Kidney (tissue), 13 donors: ENCODE measurements at regions not wholly inside any gene's neighbourhood (a gene's known extent, or its start where the extent isn't known, plus 50 kb on each side); places are given as distances from the start of the nearest gene placed in this dataset.

Experiments used
- DNase-seq, 5 donors: peaks; one replicate each; pipeline ENCODE4 v3.0.0-alpha.2; 2013 to 2020
- FAIRE-seq: peaks from 2 replicates; lab custom pipeline; 2012; peaks lifted over from hg19 to GRCh38; lab: Jason Lieb, UNC
- H3K27ac ChIP-seq, 2 donors: one replicate each; pipeline ENCODE4 v1.7.0; 2013; ENCODE audit warnings: low read depth in 2 of 2, low read length in 2 of 2, inconsistent platforms in 1 of 2
- H3K27me3 ChIP-seq: one replicate; pipeline ENCODE4 v1.7.1; 2013; ENCODE audit warnings: low read length, inconsistent platforms; ENCODE audit not compliant: control insufficient read depth, insufficient read depth
- H3K36me3 ChIP-seq, 3 donors: one replicate each; pipeline versions ENCODE4 v1.7.0 to v1.7.1; 2013; ENCODE audit warnings: low read length in 3 of 3, control low read depth in 1 of 3, inconsistent platforms in 1 of 3; ENCODE audit not compliant: insufficient read depth in 3 of 3, control insufficient read depth in 2 of 3
- H3K4me1 ChIP-seq, 3 donors: one replicate each; pipeline versions ENCODE4 v1.7.0 to v1.7.1; 2013; ENCODE audit warnings: low read length in 3 of 3, inconsistent platforms in 1 of 3, low read depth in 1 of 3; ENCODE audit not compliant: control insufficient read depth in 2 of 3, insufficient read depth in 2 of 3
- H3K4me3 ChIP-seq, 3 donors: one replicate each; pipeline versions ENCODE4 v1.7.0 to v1.8.1; 2013; ENCODE audit warnings: low read length in 3 of 3, control low read depth in 1 of 3, inconsistent platforms in 1 of 3
- H3K9ac ChIP-seq, 3 donors: one replicate each; pipeline versions ENCODE4 v1.7.0 to v1.7.1; 2013; ENCODE audit warnings: low read length in 3 of 3, control low read depth in 1 of 3, inconsistent platforms in 1 of 3
- H3K9me3 ChIP-seq, 3 donors: one replicate each; pipeline versions ENCODE4 v1.7.0 to v1.7.1; 2013; ENCODE audit warnings: low read length in 3 of 3, control low read depth in 1 of 3, inconsistent platforms in 1 of 3; ENCODE audit not compliant: control insufficient read depth in 2 of 3, insufficient read depth in 1 of 3
- intact Hi-C: fragments of 100-400 bp; cut with DNase I; formaldehyde crosslinking; loops from one replicate; pipeline ENCODE4 v1.11.1; 2022
- TF ChIP-seq, protein P1 (sequence below): IDR thresholded peaks from 3 replicates; pipeline ENCODE4 v1.5.1; 2012; ENCODE audit warnings: mild to moderate bottlenecking, moderate library complexity, borderline replicate concordance; ENCODE audit not compliant: insufficient read depth; ENCODE audit errors: extremely low read depth
- donor health status: control.
- donor health status: control.
- donor health status: control.
- donor health status: control.
- donor health status: control.
- donor health status: DM: yes; HTN: yes; CAD: no.
- donor health status: Normal renal cell carcinoma (clear cell type).

DNA sequence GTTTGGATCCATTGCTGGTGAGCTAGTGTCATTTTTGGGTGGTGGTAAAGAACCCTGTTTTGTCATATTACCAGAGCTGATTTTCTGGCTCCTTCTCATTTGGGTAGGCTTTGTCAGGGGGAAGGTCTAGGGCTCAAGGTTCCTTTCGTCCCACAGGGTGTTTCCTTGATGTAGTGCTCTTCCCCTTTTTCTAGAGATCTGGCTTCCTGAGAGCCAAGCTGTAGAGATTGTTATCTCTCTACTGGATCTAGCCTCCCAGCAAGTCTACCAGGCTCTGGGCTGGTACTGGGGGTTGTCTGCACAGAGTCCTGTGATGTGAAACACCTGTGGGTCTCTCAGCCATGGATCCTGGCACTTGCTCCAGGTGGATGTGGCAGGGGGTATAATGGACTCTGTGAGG is 145.9 kb downstream of the HINT1 start:
- no peak overlapping the region for H3K9ac ChIP-seq
- no peaks in the 10 kb centered on the region for H3K9me3 ChIP-seq
- H3K27ac ChIP-seq = no peak overlapping the region
- no peak for FAIRE-seq
- H3K4me1 ChIP-seq = no peaks in the 10 kb centered on the region
- TF ChIP-seq, protein P1, sequence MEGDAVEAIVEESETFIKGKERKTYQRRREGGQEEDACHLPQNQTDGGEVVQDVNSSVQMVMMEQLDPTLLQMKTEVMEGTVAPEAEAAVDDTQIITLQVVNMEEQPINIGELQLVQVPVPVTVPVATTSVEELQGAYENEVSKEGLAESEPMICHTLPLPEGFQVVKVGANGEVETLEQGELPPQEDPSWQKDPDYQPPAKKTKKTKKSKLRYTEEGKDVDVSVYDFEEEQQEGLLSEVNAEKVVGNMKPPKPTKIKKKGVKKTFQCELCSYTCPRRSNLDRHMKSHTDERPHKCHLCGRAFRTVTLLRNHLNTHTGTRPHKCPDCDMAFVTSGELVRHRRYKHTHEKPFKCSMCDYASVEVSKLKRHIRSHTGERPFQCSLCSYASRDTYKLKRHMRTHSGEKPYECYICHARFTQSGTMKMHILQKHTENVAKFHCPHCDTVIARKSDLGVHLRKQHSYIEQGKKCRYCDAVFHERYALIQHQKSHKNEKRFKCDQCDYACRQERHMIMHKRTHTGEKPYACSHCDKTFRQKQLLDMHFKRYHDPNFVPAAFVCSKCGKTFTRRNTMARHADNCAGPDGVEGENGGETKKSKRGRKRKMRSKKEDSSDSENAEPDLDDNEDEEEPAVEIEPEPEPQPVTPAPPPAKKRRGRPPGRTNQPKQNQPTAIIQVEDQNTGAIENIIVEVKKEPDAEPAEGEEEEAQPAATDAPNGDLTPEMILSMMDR = no peak
- H3K4me3 ChIP-seq = no peak overlapping the region
- intact Hi-C loops = no loop called here
- H3K27me3 ChIP-seq = no peaks in the 10 kb centered on the region
- H3K36me3 ChIP-seq = no peaks in the 10 kb centered on the region
- DNase-seq = no peak

DNA sequence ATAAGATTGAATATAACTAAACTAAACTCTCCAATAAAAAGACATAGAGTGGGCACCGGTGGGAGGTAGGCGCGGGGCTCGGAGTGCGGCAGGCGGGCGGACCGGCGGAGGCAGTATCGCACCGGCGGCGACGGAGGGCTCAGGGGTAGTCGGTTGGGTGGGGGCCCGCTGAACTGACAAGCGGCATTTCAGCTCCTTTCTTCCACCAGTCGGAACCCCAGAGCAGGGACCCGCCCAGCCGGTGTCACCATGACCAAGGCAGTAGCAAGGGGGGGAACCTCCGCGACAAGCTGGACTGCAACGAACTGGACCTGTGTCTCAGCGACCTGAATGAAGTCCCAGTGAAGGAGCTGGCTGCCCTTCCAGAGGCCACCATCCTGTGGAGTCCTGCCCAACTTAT is 156.7 kb downstream of the HINT1 start:
- intact Hi-C loops = no loop called here
- TF ChIP-seq, protein P1 = no peak
- no peak for DNase-seq
- Histone ChIP-seq H3K9ac (no peak overlapping the region), H3K4me1 (no peaks in the 10 kb centered on the region), H3K36me3 (no peaks in the 10 kb centered on the region), H3K4me3 (no peak overlapping the region), H3K27me3 (no peaks in the 10 kb centered on the region), H3K27ac (no peak overlapping the region), H3K9me3 (no peaks in the 10 kb centered on the region)
- no peak for FAIRE-seq

DNA sequence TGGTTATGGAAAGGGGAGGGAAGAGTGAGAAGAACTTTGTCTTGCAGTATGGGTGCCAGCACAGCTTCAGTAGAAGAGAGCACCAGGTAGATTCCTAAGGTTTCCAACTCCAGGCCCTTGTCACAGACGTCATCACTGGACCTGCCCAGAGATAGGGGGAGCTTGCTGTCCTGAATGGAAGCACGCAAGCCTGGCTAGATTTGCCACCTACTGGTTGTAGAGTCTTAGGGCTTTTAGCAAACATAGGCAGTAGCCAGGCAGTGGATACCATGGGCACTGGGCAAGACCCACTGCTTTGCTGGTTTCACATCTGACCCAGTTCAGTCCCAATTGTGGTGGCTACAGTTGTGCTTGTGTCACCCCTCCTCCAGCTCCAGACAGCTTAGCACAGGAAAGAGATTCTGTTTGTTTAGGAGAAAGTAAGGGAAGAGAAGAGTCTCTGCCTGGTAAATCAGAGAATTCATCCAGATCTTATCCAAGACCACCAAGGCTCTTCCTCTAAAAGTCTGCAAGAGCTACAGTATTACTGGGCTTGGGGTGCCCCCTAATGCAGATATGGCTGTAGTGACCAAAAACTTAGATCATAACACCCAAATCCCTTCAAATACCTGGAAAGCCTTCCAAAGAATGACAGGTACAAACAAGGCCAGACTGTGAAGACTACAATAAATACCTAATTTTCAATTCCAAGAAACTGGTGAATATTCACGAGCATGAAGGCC is 158.9 kb downstream of the HINT1 start:
- H3K27ac ChIP-seq = no peak overlapping the region
- intact Hi-C loops = no loop called here
- H3K36me3 ChIP-seq = no peaks in the 10 kb centered on the region
- no peak overlapping the region for H3K9ac ChIP-seq
- no peak for FAIRE-seq
- no peaks in the 10 kb centered on the region for H3K9me3 ChIP-seq
- H3K4me3 ChIP-seq = no peak overlapping the region
- TF ChIP-seq, protein P1 = no peak
- peak in 2 of 5 donors; percentile 15 to 20 for DNase-seq
- H3K27me3 ChIP-seq = no peaks in the 10 kb centered on the region
- H3K4me1 ChIP-seq = no peaks in the 10 kb centered on the region

DNA sequence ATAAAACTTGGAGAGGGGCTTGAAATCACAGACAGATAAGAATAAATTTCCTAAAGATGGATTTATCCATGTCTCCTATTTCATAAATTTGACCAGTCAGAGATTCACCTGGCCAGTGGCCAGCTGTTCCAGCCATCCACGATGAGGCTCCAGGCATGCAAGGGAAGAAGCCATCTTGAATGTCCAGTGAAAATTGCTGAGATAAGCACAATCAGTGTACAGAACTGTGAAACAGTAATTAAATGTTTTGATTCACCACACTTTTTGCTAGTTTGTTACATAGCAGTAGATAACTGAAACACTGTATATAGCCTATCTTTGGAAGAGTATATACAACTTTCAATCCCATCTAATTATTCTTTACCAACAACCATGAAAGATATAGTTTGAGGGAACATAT is 163.5 kb downstream of the HINT1 start:
- no peak overlapping the region for H3K4me3 ChIP-seq
- no peaks in the 10 kb centered on the region for H3K9me3 ChIP-seq
- intact Hi-C loops = no loop called here
- H3K4me1 ChIP-seq = no peaks in the 10 kb centered on the region
- TF ChIP-seq, protein P1 = no peak
- no peak overlapping the region for H3K27ac ChIP-seq
- DNase-seq = no peak
- no peaks in the 10 kb centered on the region for H3K27me3 ChIP-seq
- no peak overlapping the region for H3K9ac ChIP-seq
- H3K36me3 ChIP-seq = no peaks in the 10 kb centered on the region
- no peak for FAIRE-seq
